NCI-H1694 (cell line): ENCODE measurements at regions not wholly inside any gene's neighbourhood (a gene's known extent, or its start where the extent isn't known, plus 50 kb on each side); places are given as distances from the start of the nearest gene placed in this dataset.

ENCODE experiments used
- DNase-seq: peaks from one replicate; lab custom pipeline; 2025; lab: John Stamatoyannopoulos, UW

DNA sequence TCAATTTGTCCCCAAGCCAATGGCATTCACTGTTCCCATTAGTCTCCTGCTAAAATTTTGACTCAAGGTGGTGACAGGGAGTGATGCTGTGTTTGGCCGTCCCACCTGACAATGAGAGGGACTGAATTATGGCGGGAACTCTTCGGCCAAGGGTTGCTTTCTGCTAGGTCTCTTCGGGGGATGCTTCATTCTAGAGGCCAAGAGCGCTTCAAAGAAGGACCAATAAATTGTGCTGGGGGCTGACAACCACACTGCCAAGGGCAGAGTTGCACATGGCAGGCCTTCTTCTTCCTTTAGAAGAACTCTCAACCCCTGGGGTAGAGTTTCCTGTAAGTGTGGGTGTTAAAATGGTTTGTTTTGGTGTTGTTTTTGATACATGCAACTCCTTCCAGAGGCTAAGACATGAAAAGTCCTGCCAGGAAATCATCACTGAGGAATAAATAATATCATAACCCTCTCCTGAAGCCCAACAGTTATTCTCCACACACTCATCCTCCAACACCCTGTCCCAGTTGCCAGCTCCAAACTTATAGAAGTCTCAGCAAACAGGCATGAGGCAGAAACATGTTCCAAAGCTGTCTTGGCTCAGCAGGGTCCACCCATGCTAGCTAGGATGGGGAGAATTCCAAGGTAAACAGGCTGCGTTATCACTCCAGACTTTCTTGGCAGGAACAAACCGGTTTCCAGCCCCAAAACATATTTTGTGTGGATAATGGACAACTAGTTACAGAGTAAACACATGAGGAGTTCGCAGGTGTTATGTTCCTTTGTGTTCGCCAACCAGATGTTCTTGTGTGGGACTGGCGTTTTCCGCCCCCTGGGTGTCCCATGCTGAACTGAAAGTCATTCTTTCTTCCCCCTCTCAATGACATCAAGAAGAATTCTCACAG is 396.7 kb upstream of the RGMA start:
- DNase-seq, result no peak

DNA sequence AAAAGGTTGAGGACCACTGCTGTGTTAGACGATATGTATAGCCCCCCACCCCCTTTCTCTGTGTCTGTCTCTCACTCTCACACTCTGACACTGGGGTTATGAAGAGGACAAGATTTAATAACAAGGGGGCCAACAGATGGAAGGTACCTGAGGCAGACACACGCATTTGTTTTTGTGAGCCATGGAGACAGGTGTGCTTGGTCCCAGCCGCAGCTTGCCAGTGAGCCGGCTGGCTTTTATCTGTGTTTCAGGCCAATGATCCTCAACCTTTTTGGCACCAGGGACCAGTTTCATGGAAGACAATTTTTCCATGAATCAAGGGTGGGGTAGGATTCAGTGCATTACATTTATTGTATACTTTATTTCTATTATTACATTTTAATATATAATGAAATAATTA is 394.9 kb upstream of the RGMA start:
- no peak for DNase-seq

DNA sequence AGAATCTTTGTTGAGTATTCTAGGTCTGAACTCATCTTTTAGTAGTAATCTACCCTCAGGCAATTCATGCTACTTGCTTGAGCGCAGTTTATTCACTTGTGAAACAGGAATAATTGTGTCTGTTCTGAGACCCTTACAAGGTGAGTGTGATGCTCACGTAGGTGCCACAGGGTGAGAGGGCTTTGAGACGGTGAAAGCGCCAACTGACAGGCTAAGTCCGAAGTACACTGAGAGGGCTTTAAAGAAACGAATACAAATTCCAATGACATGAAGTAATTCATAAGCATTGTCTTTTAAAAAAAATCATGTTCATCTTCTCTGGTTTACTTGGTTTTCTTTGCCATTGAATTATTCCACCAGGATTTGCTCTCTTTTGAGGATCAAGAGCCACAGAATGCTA is 393.7 kb upstream of the RGMA start:
- no peak for DNase-seq

DNA sequence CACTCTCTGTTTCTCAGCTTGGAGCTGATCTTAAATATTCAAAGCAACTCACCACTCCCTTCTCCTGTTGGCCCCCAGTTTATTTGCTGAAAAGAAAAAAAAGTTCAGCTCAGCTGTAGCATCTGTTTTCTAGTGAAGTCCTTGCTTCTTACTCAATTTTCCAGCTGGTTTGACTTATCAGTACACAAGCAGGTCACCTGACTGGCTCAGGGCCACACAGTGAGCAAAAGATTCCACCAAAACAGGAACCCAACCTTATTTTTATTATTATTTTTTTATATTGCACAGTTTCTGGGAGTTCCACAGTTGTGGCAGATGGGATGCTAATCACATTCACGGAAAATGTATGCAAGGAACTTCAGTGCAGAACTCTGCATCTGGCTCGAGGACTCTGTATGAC is 390.7 kb upstream of the RGMA start:
- no peak for DNase-seq

DNA sequence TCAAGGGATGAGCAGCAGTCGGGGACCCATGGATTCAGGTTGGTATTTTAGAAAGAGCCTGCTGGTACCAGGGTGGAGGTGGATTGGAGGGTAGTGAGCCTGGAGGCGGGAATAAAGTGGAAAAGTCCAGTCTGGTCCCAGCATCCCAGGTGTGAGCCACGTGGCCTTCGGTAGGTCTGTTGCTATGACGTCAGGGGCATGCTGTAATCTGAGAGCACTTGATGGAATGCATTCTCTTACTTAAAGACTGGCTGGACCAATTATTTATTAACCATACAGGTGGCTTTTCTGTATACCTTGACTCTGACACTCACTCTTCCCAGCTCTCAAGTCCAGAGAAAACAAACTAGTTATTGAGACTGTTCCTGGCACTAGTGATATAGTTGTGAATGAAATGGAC is 389.9 kb upstream of the RGMA start:
- no peak for DNase-seq

DNA sequence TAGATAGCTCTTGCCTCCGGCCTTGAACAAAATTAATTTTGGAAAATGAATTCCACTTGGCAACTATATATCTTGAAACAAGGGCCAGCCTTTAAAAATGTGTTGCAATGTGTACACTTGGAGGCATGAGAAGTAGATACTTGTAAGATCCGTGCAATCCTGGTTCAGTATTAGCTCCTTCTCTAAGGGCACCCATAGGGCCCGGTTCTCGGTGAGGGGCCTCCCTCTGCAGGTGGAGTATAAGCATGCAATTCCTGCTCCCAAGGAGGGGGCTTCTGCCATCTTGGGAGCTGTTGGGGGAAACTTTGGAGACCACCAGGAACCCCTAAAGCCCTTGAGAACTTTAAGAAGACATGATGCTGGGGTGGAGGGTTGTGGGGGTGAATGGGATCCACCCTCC is 388.7 kb upstream of the RGMA start:
- DNase-seq, result no peak

DNA sequence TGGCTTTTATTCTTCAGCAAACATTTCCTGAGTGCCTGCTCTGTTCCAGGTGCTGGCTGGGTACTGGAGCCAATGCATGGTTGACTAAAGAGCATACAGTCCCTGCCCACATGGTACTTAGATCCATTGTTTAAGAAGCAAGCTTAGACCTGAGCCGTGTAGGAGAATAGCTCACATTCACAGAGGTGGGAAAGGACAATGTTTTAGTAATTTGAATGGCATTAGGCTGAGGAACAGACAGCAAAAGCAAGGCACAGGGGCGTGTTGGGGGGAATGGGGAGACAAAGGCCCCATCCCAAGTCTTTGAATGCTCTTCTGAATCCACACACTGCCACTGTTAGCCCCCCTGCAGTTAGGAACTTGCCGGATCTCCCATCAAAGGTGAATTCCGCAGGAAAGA is 388.2 kb upstream of the RGMA start:
- DNase-seq, result no peak

DNA sequence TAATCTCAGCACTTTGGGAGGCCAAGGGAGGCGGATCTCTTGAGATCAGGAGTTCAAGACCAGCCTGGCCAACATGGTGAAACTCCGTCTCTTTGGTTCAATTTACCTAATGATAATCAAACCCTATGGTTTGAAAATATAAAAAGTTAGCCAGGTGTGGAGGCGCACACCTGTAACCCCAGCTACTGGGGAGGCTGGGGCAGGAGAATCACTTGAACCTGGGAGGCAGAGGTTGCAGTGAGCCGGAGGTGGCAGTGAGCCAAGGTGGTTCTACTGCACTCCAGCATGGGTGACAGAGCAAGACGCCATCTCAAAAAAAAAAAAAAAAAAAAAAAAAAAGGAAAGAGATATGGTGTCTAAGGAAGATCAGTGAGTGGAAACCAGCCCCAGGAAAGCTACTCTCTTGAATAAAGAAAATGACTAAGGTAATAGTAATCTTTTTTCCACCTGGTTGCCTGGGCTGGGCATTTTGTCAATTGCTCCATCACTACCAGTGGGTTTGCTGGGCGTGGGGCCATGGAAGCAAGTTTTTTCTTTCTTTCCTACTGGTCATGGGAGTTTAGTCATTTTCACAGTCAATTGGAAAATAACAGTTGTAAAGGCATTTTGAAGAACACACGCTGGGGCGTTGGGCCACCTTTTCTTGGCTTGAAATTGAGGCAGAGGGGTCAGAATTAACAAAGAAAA is 387.6 kb upstream of the RGMA start:
- DNase-seq, result no peak

DNA sequence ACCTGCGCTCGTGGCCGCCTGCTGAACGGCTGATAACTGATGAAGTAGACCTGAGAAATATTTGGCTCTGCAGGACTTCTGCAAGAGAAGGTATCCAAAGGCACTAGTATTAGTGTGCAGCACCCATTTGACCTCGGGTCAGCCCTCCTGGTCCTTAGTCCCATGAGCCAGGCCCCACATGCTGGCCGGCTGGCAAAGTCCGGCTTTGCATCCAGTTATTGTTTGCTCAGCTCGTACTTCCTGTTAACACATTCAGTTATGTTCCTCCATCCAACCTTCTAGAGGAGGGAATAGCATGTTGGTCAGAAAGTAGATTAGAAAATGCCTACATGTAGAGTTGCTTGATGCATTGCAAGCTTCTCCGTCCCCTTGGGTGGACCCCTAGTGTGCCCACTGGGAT is 385.7 kb upstream of the RGMA start:
- no peak for DNase-seq

DNA sequence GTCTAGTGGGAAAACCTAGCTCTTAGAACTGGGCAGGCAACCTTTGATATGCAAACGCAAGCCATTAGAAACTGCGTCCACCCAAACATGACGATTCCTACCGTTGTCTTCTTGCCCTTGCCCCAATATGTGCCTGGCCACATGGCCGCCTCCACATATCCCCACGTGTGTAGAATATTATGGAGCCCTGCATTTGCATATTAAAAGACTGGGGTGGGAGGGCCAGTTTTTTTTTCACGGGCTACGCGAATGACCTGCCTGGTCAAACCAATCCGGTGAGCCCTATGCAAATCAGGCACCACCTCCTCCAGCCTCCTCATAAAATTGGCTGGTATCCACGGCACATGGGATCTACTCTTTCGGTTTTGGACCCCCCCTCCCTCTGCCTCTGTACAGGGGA is 381.0 kb upstream of the RGMA start:
- DNase-seq, result no peak

DNA sequence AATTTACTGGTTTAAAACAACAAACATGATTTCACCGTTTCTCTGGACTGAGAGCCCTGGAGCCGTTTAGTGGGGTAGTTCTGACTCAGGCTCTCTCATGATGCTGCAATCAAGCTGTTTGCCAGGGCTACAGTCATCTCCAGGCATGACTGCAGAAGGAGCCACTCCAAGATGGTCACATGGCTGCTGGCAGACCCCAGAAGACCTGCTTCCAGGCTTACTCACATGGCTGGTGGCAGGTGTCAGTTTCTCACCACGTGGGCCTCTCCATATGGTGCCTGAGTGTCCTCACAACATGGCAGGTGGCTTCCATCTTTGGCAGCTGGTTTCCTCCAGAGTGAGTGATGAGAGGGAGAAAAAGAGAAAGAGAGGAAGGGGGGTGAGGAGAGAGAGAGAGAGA is 378.3 kb upstream of the RGMA start:
- DNase-seq, result peak; percentile 95

DNA sequence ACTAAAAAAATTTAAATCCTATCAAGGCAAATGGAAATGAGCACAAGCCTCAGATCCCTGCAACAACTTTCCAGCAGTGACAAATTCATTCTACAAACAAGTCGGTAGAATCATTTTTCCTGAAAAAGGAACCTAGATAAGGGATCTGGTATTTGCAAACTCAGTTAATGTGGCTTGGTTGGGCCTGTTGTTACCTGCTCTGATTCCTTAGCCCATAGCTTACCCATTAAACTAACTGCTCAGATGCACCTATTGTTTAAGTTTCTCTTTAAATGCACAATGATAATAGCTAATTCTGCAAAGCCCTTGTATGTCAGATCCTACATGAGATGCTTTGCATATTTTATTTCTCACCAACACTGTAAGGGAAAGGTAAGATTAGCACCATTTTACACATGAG is 377.4 kb upstream of the RGMA start:
- no peak for DNase-seq

DNA sequence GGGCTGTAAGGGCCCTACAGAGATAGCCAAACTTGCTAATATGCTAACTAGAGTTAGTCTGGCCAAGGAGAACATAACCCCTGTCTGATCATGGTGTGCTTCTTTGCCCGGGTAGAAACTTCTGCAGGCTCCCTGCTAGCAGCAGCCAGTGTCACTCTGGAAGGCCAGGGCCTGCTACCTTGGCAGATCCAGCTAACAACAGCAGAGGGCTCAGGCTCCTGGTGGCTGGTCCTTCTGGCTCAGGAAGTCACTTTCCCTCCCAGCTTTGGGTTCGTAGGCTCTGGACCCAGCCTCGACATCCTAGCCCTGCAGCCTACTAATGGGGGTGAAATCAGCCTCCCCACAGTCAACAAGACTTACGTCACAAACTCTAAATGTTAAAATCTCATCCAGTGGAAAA is 373.7 kb upstream of the RGMA start:
- no peak for DNase-seq

DNA sequence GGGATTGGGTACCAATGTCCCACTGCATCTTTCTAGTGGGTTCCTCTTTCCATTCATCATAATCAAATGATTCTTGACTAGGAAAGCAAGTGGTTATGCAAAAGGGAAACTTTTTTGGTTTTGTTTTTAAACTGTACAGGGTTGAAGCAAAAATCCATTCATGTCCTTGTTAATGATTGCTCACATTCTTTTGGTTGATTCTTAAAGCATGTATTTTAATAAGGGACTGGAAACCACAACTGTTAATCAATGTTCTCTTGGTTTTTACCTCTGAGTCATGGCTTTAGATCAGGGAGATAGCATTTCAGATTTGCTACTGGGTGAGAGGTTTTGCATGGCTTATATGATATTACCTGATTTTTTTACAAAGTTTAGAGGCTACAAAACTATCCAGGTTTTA is 371.7 kb upstream of the RGMA start:
- DNase-seq, result no peak

DNA sequence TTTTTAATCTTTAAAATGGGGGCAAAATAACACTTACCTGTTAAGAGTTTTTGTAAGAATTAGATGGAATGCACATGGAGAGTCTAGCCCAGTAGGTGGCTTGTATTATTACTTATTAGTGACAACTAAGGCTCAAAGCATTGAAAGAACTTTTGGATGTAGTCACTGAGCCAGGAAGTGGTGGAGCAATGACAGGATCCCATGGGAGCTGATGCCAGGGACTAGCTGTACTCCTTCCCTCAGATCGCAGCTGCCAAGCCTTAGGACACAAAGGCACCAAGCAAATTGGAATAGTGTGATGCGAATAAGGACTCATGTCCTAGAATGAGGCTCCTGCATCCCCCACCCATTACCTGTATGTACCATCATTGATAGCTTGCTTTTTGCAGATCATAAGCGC is 370.4 kb upstream of the RGMA start:
- no peak for DNase-seq

DNA sequence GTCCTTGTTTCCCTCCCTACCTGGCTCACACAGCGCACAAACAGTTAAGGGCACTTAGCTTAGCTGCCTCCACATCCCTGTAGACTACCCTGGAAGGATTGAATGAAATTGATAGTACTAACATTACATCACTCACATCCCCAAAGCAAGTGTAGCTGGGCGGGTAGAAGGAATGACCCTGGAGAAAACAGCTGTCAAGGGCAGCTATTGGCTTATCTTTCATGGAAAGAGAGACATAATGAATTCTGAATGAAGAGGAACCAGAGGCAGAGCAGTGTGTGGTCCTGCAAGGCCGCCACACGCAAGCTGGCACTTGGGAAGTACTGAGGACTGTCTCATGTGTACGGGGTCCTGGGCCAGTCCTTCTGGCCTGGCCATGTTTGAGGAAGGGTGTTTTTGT is 369.6 kb upstream of the RGMA start:
- no peak for DNase-seq

DNA sequence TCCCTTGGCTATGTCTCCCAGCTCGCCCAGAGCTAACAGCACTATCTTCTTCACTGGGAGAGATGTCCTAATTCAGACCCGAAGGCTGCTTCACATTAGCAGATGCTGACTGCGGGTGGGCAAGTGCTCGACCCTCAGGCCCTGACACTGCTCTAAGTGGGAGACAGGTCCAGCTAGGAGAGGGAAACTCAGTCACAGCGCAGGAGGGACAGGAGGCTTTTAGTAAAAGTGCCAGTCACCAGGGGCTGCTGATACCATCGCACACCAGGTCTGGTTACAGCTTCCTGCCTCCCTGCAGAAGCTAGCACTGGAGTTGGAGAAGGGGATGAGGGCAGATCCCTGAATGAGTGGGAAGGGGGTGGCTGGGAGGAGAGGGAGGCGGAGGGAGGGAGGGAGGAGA is 365.8 kb upstream of the RGMA start:
- DNase-seq, result no peak

DNA sequence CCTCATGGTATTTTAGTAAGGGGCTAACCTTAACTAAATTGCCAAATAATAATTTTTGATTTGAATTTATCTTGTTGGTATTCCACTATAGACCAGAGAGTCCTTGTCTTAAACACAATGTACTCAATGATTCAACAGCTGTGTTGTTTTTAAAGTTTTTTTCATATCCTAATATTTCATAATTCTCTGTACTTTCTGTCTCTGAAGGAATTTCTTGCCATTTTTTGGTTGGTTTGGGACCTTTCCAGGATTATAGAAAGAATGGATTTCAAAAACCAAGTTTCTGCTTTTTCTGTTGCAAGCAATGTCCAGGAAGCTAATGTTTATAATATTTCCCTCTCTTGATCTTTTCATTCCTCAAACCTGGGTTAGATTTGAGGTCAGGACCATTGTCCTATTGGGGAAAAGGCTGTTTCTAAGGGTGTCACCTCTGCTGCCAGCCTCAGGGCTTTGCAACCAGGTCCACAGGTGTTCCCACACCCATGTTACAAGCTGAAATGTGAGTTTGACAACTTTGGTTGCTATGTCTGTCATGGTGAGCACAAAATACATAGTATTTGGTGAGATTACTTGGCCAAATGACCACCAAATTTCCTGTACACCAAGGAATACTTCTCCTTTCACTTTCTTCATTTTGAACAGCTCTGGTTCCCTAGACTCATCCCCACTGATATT is 363.7 kb upstream of the RGMA start:
- no peak for DNase-seq

DNA sequence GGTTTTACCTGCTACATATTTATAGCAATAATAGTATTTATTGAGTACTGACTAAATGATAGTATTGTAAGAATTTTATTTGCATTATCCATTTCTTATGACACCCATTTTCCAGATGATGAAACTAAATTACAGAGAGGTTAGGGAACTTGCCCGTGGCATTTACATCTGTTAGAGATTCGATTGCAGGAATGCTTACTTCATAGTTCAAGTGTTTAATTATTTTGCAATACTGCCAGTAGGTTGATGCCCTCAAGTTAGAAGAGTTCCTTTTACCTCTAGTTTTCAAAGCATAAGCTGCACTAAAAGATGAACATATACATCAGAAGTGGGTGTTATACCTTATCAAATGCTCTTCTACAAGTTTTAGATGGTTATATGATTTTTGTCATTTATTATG is 362.8 kb upstream of the RGMA start:
- no peak for DNase-seq

DNA sequence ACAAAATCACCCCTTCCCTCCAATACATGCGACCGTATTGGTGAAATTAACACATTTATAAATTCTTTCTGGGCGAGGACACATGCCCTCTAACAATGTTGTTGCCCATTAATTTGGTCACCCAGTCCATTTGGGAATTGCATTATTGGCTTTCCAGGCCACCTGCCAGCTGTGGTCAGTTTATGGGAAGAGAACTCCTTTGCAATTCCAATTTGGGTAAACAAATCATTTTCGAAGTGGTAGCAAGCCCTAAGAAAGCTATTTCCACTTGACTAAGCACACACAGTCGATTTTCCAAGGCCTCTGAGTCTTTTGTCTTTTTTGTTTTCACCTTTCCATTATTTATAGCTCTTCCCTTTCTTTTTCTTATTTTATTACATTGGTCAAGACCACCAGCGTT is 362.3 kb upstream of the RGMA start:
- no peak for DNase-seq

DNA sequence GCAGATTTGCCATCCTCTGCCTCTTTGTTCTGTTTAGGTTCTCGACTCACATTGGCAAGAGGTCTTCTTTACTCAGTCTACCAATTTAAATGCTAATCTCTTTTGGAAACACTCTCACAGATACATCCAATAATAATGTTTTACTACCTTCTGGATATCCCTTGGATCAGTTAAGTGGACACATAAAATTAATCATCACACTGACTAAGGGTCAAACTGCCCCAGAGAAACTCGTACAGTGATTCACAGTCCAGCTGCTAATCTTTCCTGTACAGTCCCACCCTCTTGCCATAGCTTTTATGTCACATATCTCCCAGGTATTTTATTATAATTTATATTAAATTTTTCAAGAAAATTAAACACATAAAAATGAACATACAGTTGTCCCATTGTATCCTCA is 360.8 kb upstream of the RGMA start:
- DNase-seq, result no peak

DNA sequence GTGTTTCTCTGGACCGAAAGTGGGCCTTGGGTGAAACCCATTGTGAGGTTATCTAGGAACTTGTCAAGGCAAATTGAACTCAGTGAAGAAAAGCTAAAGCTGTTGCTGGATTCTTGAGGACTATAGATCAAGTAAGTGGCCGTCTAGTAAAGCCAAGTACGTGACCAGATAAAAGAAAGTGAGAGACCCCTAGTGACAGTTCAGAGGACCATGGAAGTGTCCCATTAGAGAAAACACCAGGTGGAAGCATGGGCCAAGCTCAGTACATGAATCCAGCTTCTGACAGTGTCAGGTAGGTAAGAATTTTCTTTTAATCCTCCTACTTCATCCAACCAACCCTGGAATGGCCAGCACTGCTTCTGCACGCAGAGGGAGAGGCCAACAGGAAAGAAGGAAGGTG is 349.3 kb upstream of the RGMA start:
- no peak for DNase-seq

DNA sequence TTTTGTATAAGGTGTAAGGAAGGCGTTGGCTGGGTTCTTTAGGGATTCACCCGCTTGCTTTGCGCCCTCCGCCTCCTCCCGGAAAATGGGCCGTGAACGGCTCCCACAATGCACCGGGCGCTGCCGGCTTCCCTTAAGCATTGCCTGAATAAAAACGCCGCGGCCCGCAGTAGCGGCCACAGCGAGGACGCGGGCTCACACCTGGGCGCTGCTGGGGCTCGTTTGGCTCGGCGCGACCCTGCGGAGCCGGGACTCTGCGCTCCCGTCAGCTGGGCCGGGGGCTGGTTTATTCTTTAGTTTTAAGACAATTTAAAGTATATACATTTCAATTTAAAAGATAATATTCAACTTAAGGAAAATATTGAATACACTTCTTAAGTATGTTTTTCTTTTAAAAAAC is 343.5 kb upstream of the RGMA start:
- no peak for DNase-seq
